Muscle of leg (tissue), 3 donors: ENCODE measurements at regions not wholly inside any gene's neighbourhood (a gene's known extent, or its start where the extent isn't known, plus 50 kb on each side); places are given as distances from the start of the nearest gene placed in this dataset.
A peak's percentile ranks its signal among the peaks of the same experiment; 100 is the strongest.

ENCODE experiments used
- DNase-seq: peaks from one replicate; pipeline ENCODE4 v3.0.0; 2013
- H3K27ac ChIP-seq: one replicate; pipeline ENCODE4 v1.5.1; 2013; ENCODE audit warnings: mild to moderate bottlenecking, low read length, control low read depth
- H3K27me3 ChIP-seq: one replicate; pipeline ENCODE4 v1.6.1; 2013; ENCODE audit warnings: low read length; ENCODE audit not compliant: control insufficient read depth, insufficient read depth
- H3K36me3 ChIP-seq: one replicate; pipeline ENCODE4 v1.6.1; 2013; ENCODE audit warnings: low read length; ENCODE audit not compliant: control insufficient read depth, insufficient read depth
- H3K4me1 ChIP-seq: one replicate; pipeline ENCODE4 v1.6.1; 2013; ENCODE audit warnings: low read length; ENCODE audit not compliant: control insufficient read depth, insufficient read depth
- H3K4me3 ChIP-seq: one replicate; pipeline ENCODE4 v1.5.1; 2013; ENCODE audit warnings: low read length, control low read depth
- H3K9me3 ChIP-seq: replicated peaks from 2 replicates; pipeline ENCODE4 v1.6.1; 2013; ENCODE audit warnings: low read depth, low read length; ENCODE audit not compliant: control insufficient read depth
- WGBS: methylation state at CpG from one replicate; pipeline ENCODE4 v1.1.5; 2013; ENCODE audit warnings: missing lambda C conversion rate; ENCODE audit not compliant: insufficient coverage; 5-methylcytosine and 5-hydroxymethylcytosine counted together

GRCh38 chr6:40293060-40293459 lies 294.1 kb downstream of the LRFN2 start:
- WGBS, result no CpG with 5 or more reads among the region's 1 CpG
- H3K4me3 ChIP-seq, result no peak overlapping the region
- no peak for DNase-seq
- H3K27me3 ChIP-seq, result peaks cover 4% of the 10 kb centered on the region
- no peaks in the 10 kb centered on the region for H3K4me1 ChIP-seq
- H3K9me3 ChIP-seq, result no peaks in the 10 kb centered on the region
- H3K36me3 ChIP-seq, result no peaks in the 10 kb centered on the region
- H3K27ac ChIP-seq, result no peak overlapping the region

- no CpG with 5 or more reads among the region's 2 CpGs for WGBS
- H3K27me3 ChIP-seq, result peaks cover 13% of the 10 kb centered on the region
Measured at GRCh38 chr6:40290816-40291215, 296.3 kb downstream of the LRFN2 start.

GRCh38 chr6:40288919-40289318 lies 298.2 kb downstream of the LRFN2 start:
- no peak overlapping the region for H3K27ac ChIP-seq
- no peak overlapping the region for H3K4me3 ChIP-seq
- no peaks in the 10 kb centered on the region for H3K4me1 ChIP-seq
- WGBS, result 100% methylated on average over 1 of the region's 2 CpGs
- H3K27me3 ChIP-seq, result peaks cover 13% of the 10 kb centered on the region
- DNase-seq, result no peak
- no peaks in the 10 kb centered on the region for H3K9me3 ChIP-seq
- no peaks in the 10 kb centered on the region for H3K36me3 ChIP-seq

More at GRCh38 chr6:40290816-40291215, 296.3 kb downstream of the LRFN2 start:
- Histone ChIP-seq H3K4me3 (no peak overlapping the region), H3K4me1 (no peaks in the 10 kb centered on the region), H3K9me3 (no peaks in the 10 kb centered on the region), H3K36me3 (no peaks in the 10 kb centered on the region), H3K27ac (no peak overlapping the region)
- DNase-seq, result no peak

GRCh38 chr6:40287296-40287850 lies 299.8 kb downstream of the LRFN2 start:
- Histone ChIP-seq H3K9me3 (no peaks in the 10 kb centered on the region), H3K4me3 (no peak overlapping the region), H3K4me1 (peaks cover 3% of the 10 kb centered on the region), H3K27ac (no peak overlapping the region), H3K36me3 (no peaks in the 10 kb centered on the region), H3K27me3 (peaks cover 14% of the 10 kb centered on the region)
- WGBS, result 71% methylated on average over 5 of the region's 5 CpGs
- no peak for DNase-seq

- H3K27me3 ChIP-seq, result peaks cover 11% of the 10 kb centered on the region
- H3K9me3 ChIP-seq, result no peaks in the 10 kb centered on the region
- WGBS, result 5% methylated on average over 2 of the region's 3 CpGs
Measured at GRCh38 chr6:40286721-40287120, 300.4 kb downstream of the LRFN2 start.

GRCh38 chr6:40285996-40286395 lies 301.2 kb downstream of the LRFN2 start:
- WGBS, result 12% methylated on average over 4 of the region's 10 CpGs
- peaks cover 11% of the 10 kb centered on the region for H3K27me3 ChIP-seq
- no peak for DNase-seq

More at GRCh38 chr6:40286721-40287120, 300.4 kb downstream of the LRFN2 start:
- Histone ChIP-seq H3K36me3 (no peaks in the 10 kb centered on the region), H3K27ac (no peak overlapping the region), H3K4me1 (peaks cover 3% of the 10 kb centered on the region), H3K4me3 (no peak overlapping the region)
- DNase-seq, result no peak

GRCh38 chr6:40285535-40285934 lies 301.6 kb downstream of the LRFN2 start:
- no peak for DNase-seq
- no peaks in the 10 kb centered on the region for H3K36me3 ChIP-seq
- H3K4me1 ChIP-seq, result peaks cover 3% of the 10 kb centered on the region
- H3K27me3 ChIP-seq, result peaks cover 11% of the 10 kb centered on the region
- no peak overlapping the region for H3K27ac ChIP-seq
- no peaks in the 10 kb centered on the region for H3K9me3 ChIP-seq
- no peak overlapping the region for H3K4me3 ChIP-seq
- WGBS, result no CpG with 5 or more reads among the region's 3 CpGs

More at GRCh38 chr6:40285996-40286395, 301.2 kb downstream of the LRFN2 start:
- Histone ChIP-seq H3K27ac (no peak overlapping the region), H3K36me3 (no peaks in the 10 kb centered on the region), H3K9me3 (no peaks in the 10 kb centered on the region), H3K4me3 (no peak overlapping the region), H3K4me1 (peaks cover 3% of the 10 kb centered on the region)

- peak; percentile 73 for DNase-seq
- H3K36me3 ChIP-seq, result no peaks in the 10 kb centered on the region
- peaks cover 11% of the 10 kb centered on the region for H3K27me3 ChIP-seq
- H3K9me3 ChIP-seq, result no peaks in the 10 kb centered on the region
- no peak overlapping the region for H3K4me3 ChIP-seq
- no peak overlapping the region for H3K27ac ChIP-seq
- H3K4me1 ChIP-seq, result peaks cover 3% of the 10 kb centered on the region
- no CpG with 5 or more reads among the region's 2 CpGs for WGBS
Measured at GRCh38 chr6:40282986-40283385, 304.2 kb downstream of the LRFN2 start.

- H3K4me1 ChIP-seq, result peaks cover 3% of the 10 kb centered on the region
- H3K36me3 ChIP-seq, result no peaks in the 10 kb centered on the region
- 59% methylated on average over 4 of the region's 5 CpGs for WGBS
- DNase-seq, result no peak
- no peaks in the 10 kb centered on the region for H3K9me3 ChIP-seq
- no peak overlapping the region for H3K4me3 ChIP-seq
- peaks cover 7% of the 10 kb centered on the region for H3K27me3 ChIP-seq
- no peak overlapping the region for H3K27ac ChIP-seq
Measured at GRCh38 chr6:40281402-40281801, 305.8 kb downstream of the LRFN2 start.

GRCh38 chr6:40280231-40280630 lies 306.9 kb downstream of the LRFN2 start:
- WGBS, result 89% methylated on average over 1 of the region's 3 CpGs
- H3K4me3 ChIP-seq, result no peak overlapping the region

GRCh38 chr6:40276141-40276540 lies 311.0 kb downstream of the LRFN2 start:
- WGBS, result 66% methylated on average over 9 of the region's 15 CpGs
- no peak overlapping the region for H3K4me3 ChIP-seq
- H3K27ac ChIP-seq, result no peak overlapping the region
- no peaks in the 10 kb centered on the region for H3K27me3 ChIP-seq
- DNase-seq, result no peak
- no peaks in the 10 kb centered on the region for H3K36me3 ChIP-seq
- no peaks in the 10 kb centered on the region for H3K4me1 ChIP-seq
- no peaks in the 10 kb centered on the region for H3K9me3 ChIP-seq

More at GRCh38 chr6:40280231-40280630, 306.9 kb downstream of the LRFN2 start:
- no peak overlapping the region for H3K27ac ChIP-seq
- no peaks in the 10 kb centered on the region for H3K36me3 ChIP-seq
- H3K9me3 ChIP-seq, result no peaks in the 10 kb centered on the region
- H3K27me3 ChIP-seq, result peaks cover 2% of the 10 kb centered on the region
- no peak for DNase-seq
- peaks cover 3% of the 10 kb centered on the region for H3K4me1 ChIP-seq
